ENCODE measurements at regions not wholly inside any gene's neighbourhood (a gene's known extent, or its start where the extent isn't known, plus 50 kb on each side); places are given as distances from the start of the nearest gene placed in this dataset.

GRCh38 chr16:80151722-80152111 is 389.1 kb upstream of the DYNLRB2 start:
- no peak for TF ChIP-seq CTCF (conservative IDR thresholded peaks at IDR 0.05; ENCODE audit: low read depth, low read length)
- no peak overlapping the region for H3K4me3 ChIP-seq (ENCODE audit: low read length)
- no peak for DNase-seq (ENCODE audit: low read depth)

- no peak overlapping the region for H3K4me3 ChIP-seq (ENCODE audit: low read length)
- no peak for TF ChIP-seq CTCF (conservative IDR thresholded peaks at IDR 0.05; ENCODE audit: low read depth, low read length)
- DNase-seq (ENCODE audit: low read depth), result peak; percentile 77
Measured at GRCh38 chr16:80150978-80151721, 389.6 kb upstream of the DYNLRB2 start.

GRCh38 chr16:80148826-80149225 is 392.0 kb upstream of the DYNLRB2 start:
- no peak for TF ChIP-seq CTCF (conservative IDR thresholded peaks at IDR 0.05; ENCODE audit: low read depth, low read length)
- H3K4me3 ChIP-seq (ENCODE audit: low read length), result no peak overlapping the region
- no peak for DNase-seq (ENCODE audit: low read depth)

GRCh38 chr16:80147026-80147655 is 393.7 kb upstream of the DYNLRB2 start:
- H3K4me3 ChIP-seq (ENCODE audit: low read length), result no peak overlapping the region

GRCh38 chr16:80144191-80144590 is 396.6 kb upstream of the DYNLRB2 start:
- H3K4me3 ChIP-seq (ENCODE audit: low read length), result no peak overlapping the region
- DNase-seq (ENCODE audit: low read depth), result no peak
- no peak for TF ChIP-seq CTCF (conservative IDR thresholded peaks at IDR 0.05; ENCODE audit: low read depth, low read length)

More at GRCh38 chr16:80147026-80147655, 393.7 kb upstream of the DYNLRB2 start:
- DNase-seq (ENCODE audit: low read depth), result no peak
- TF ChIP-seq CTCF (conservative IDR thresholded peaks at IDR 0.05; ENCODE audit: low read depth, low read length), result no peak

- no peak for TF ChIP-seq CTCF (conservative IDR thresholded peaks at IDR 0.05; ENCODE audit: low read depth, low read length)
- DNase-seq (ENCODE audit: low read depth), result no peak
- H3K4me3 ChIP-seq (ENCODE audit: low read length), result no peak overlapping the region
Measured at GRCh38 chr16:80142940-80143339, 397.9 kb upstream of the DYNLRB2 start.

GRCh38 chr16:80142281-80142680 is 398.5 kb upstream of the DYNLRB2 start:
- H3K4me3 ChIP-seq (ENCODE audit: low read length), result no peak overlapping the region
- no peak for TF ChIP-seq CTCF (conservative IDR thresholded peaks at IDR 0.05; ENCODE audit: low read depth, low read length)
- no peak for DNase-seq (ENCODE audit: low read depth)

Measured in retinal pigment epithelial cell (primary cell).